Left lobe of liver (tissue), 2 donors: ENCODE measurements at regions not wholly inside any gene's neighbourhood (a gene's known extent, or its start where the extent isn't known, plus 50 kb on each side); places are given as distances from the start of the nearest gene placed in this dataset.
"Not testable (repeated sequence)": the region's sequence is repeated elsewhere in the genome, so short reads cannot be mapped to it uniquely, and the experiment has no call there.

Experiments
- ATAC-seq: fragments of 200-7000 bp; cut with Tn5 transposase; one replicate; pipeline ENCODE4 v1.9.1; 2020; ENCODE audit warnings: mild to moderate bottlenecking, moderate library complexity
- DNase-seq: peaks from one replicate; pipeline ENCODE4 v3.0.0-alpha.2; 2020; ENCODE audit warnings: low spot score
- donor health status: DM: no; HTN: no; CAD: no; lungs with moderate emphysema.
- donor health status: DM: no; HTN: yes; CAD: no.

GRCh38 chrX:9370893-9371292, 94.0 kb upstream of the TBL1X start:
- ATAC-seq, result no peak

GRCh38 chrX:9372866-9373265, 92.0 kb upstream of the TBL1X start:
- ATAC-seq, result peak; percentile 75
- DNase-seq, result peak; percentile 50

More at GRCh38 chrX:9370893-9371292, 94.0 kb upstream of the TBL1X start:
- DNase-seq, result no peak

GRCh38 chrX:9373789-9374188, 91.1 kb upstream of the TBL1X start:
- no peak for ATAC-seq
- DNase-seq, result no peak

- ATAC-seq, result peak; percentile 48
- peak; percentile 61 for DNase-seq
Observed at GRCh38 chrX:9374555-9374954, 90.3 kb upstream of the TBL1X start.

- ATAC-seq (no peak), DNase-seq (no peak)
Observed at GRCh38 chrX:9376111-9376510, 88.7 kb upstream of the TBL1X start.

- not testable (repeated sequence) for DNase-seq, ATAC-seq
Observed at GRCh38 chrX:9377216-9377615, 87.6 kb upstream of the TBL1X start.

- no peak for ATAC-seq
- DNase-seq, result no peak
Observed at GRCh38 chrX:9378980-9379696, 85.7 kb upstream of the TBL1X start.

- no peak for ATAC-seq
- DNase-seq, result no peak
Observed at GRCh38 chrX:9379697-9380551, 84.9 kb upstream of the TBL1X start.

- ATAC-seq, result no peak
Observed at GRCh38 chrX:9383655-9384054, 81.2 kb upstream of the TBL1X start.

GRCh38 chrX:9388450-9388849, 76.4 kb upstream of the TBL1X start:
- ATAC-seq, result no peak
- DNase-seq, result no peak

More at GRCh38 chrX:9383655-9384054, 81.2 kb upstream of the TBL1X start:
- DNase-seq, result no peak

GRCh38 chrX:9390121-9390520, 74.7 kb upstream of the TBL1X start:
- DNase-seq (no peak), ATAC-seq (no peak)

GRCh38 chrX:9390693-9391368, 74.0 kb upstream of the TBL1X start:
- no peak for DNase-seq
- ATAC-seq, result no peak

- no peak for ATAC-seq
Observed at GRCh38 chrX:9392445-9392844, 72.4 kb upstream of the TBL1X start.

GRCh38 chrX:9393571-9393970, 71.3 kb upstream of the TBL1X start:
- ATAC-seq (peak; percentile 35), DNase-seq (no peak)

More at GRCh38 chrX:9392445-9392844, 72.4 kb upstream of the TBL1X start:
- no peak for DNase-seq

- DNase-seq, result no peak
- ATAC-seq, result no peak
Observed at GRCh38 chrX:9394212-9394611, 70.6 kb upstream of the TBL1X start.

- ATAC-seq (peak; percentile 88), DNase-seq (no peak)
Observed at GRCh38 chrX:9396930-9397329, 67.9 kb upstream of the TBL1X start.

- no peak for ATAC-seq
- no peak for DNase-seq
Observed at GRCh38 chrX:9401051-9401450, 63.8 kb upstream of the TBL1X start.

GRCh38 chrX:9403374-9403773, 61.5 kb upstream of the TBL1X start:
- DNase-seq (no peak), ATAC-seq (no peak)

GRCh38 chrX:9405635-9406034, 59.2 kb upstream of the TBL1X start:
- not testable (repeated sequence) for ATAC-seq, DNase-seq

- not testable (repeated sequence) for DNase-seq, ATAC-seq
Observed at GRCh38 chrX:9410889-9411288, 54.0 kb upstream of the TBL1X start.

GRCh38 chrX:9411682-9412081, 53.2 kb upstream of the TBL1X start:
- not testable (repeated sequence) for ATAC-seq, DNase-seq
